Activated CD4-positive, alpha-beta T cell treated with anti-CD3 and anti-CD28 coated beads for 36 hours (primary cell): ENCODE measurements at regions not wholly inside any gene's neighbourhood (a gene's known extent, or its start where the extent isn't known, plus 50 kb on each side); places are given as distances from the start of the nearest gene placed in this dataset.

Source experiments
- ATAC-seq: fragments of 200-7000 bp; cut with Tn5 transposase; one replicate; pipeline ENCODE4 v1.10.0; 2021; ENCODE audit warnings: mild to moderate bottlenecking, moderate library complexity
- CTCF ChIA-PET: fragments of 350-600 bp; sonication (Branson Sonifier 250); formaldehyde crosslinking; loops from one replicate; lab custom pipeline; 2021; ENCODE audit warnings: antibody characterized with exemption; lab: Charles Lee
- POLR2A ChIA-PET: fragments of 350-600 bp; sonication (Branson Sonifier 250); formaldehyde crosslinking; loops from one replicate; lab custom pipeline; 2021; ENCODE audit warnings: antibody characterized with exemption, inconsistent platforms; lab: Charles Lee
- DNase-seq: peaks from one replicate; pipeline ENCODE4 v3.0.0-alpha.2; 2020
- H3K27ac Mint-ChIP-seq: one replicate; pipeline ENCODE4 v1.8.0; 2021; ENCODE audit warnings: mixed read lengths
- H3K27me3 Mint-ChIP-seq: one replicate; pipeline ENCODE4 v1.8.0; 2021; ENCODE audit warnings: mixed read lengths
- H3K36me3 Mint-ChIP-seq: one replicate; pipeline ENCODE4 v1.8.0; 2021; ENCODE audit warnings: low read depth, mixed read lengths
- H3K4me1 Mint-ChIP-seq: one replicate; pipeline ENCODE4 v1.8.0; 2021; ENCODE audit warnings: mixed read lengths
- H3K4me3 Mint-ChIP-seq: one replicate; pipeline ENCODE4 v1.8.0; 2021; ENCODE audit warnings: mild to moderate bottlenecking, moderate library complexity, mixed read lengths
- H3K9me3 Mint-ChIP-seq: one replicate; pipeline ENCODE4 v1.8.0; 2021; ENCODE audit warnings: low read depth, mixed read lengths
- intact Hi-C, 2 experiments: fragments of 100-400 bp; cut with DNase I in 1 of 2; cut with micrococcal nuclease in 1 of 2; formaldehyde crosslinking; loops; one replicate each; pipeline versions ENCODE4 v1.14.2 to v1.15.1; 2022 to 2024; cut with DNase I, micrococcal nuclease

- DNase-seq (no peak), ATAC-seq (no peak)
- Mint-ChIP-seq H3K4me3 (no peak overlapping the region), H3K27ac (no peak overlapping the region), H3K27me3 (peaks cover 15% of the 10 kb centered on the region), H3K9me3 (no peaks in the 10 kb centered on the region), H3K4me1 (peaks cover 6% of the 10 kb centered on the region), H3K36me3 (no peaks in the 10 kb centered on the region)
- CTCF ChIA-PET, result no interaction called here
- intact Hi-C loops, result no loop called here
- POLR2A ChIA-PET, result no interaction called here
Observed at GRCh38 chr15:95300958-95301357, 1029.5 kb upstream of the NR2F2 start.

- H3K9me3 Mint-ChIP-seq, result no peaks in the 10 kb centered on the region
- ATAC-seq, result no peak
- H3K4me1 Mint-ChIP-seq, result peaks cover 6% of the 10 kb centered on the region
- no peaks in the 10 kb centered on the region for H3K36me3 Mint-ChIP-seq
- POLR2A ChIA-PET, result no interaction called here
- H3K4me3 Mint-ChIP-seq, result no peak overlapping the region
- no peak overlapping the region for H3K27ac Mint-ChIP-seq
- DNase-seq, result no peak
- CTCF ChIA-PET, result no interaction called here
- H3K27me3 Mint-ChIP-seq, result peaks cover 15% of the 10 kb centered on the region
- intact Hi-C loops, result no loop called here
Observed at GRCh38 chr15:95302206-95302605, 1028.3 kb upstream of the NR2F2 start.

- Mint-ChIP-seq H3K27ac (no peak overlapping the region), H3K36me3 (no peaks in the 10 kb centered on the region), H3K9me3 (no peaks in the 10 kb centered on the region), H3K4me1 (peaks cover 6% of the 10 kb centered on the region), H3K27me3 (peaks cover 14% of the 10 kb centered on the region), H3K4me3 (no peak overlapping the region)
- DNase-seq, result no peak
- no peak for ATAC-seq
- CTCF ChIA-PET, result no interaction called here
- POLR2A ChIA-PET, result no interaction called here
- intact Hi-C loops, result no loop called here
Observed at GRCh38 chr15:95302809-95303208, 1027.7 kb upstream of the NR2F2 start.

GRCh38 chr15:95303713-95304112 is 1026.8 kb upstream of the NR2F2 start:
- intact Hi-C loops, result no loop called here
- CTCF ChIA-PET, result interaction anchor here (1.1 kb wide), 1 partner anchor 263 kb away, joined by 4 read pairs; no protein-coding TSS in a partner anchor

GRCh38 chr15:95304151-95304946 is 1026.2 kb upstream of the NR2F2 start:
- no peak for ATAC-seq
- intact Hi-C loops, result no loop called here
- no peak overlapping the region for H3K27ac Mint-ChIP-seq
- ChIA-PET CTCF (interaction anchor here (1.1 kb wide), 1 partner anchor 263 kb away, joined by 4 read pairs; no protein-coding TSS in a partner anchor), POLR2A (no interaction called here)
- peaks cover 3% of the 10 kb centered on the region for H3K4me1 Mint-ChIP-seq
- H3K9me3 Mint-ChIP-seq, result no peaks in the 10 kb centered on the region
- H3K4me3 Mint-ChIP-seq, result no peak overlapping the region
- H3K27me3 Mint-ChIP-seq, result peaks cover 12% of the 10 kb centered on the region
- H3K36me3 Mint-ChIP-seq, result no peaks in the 10 kb centered on the region
- DNase-seq, result no peak

More at GRCh38 chr15:95303713-95304112, 1026.8 kb upstream of the NR2F2 start:
- Mint-ChIP-seq H3K36me3 (no peaks in the 10 kb centered on the region), H3K27ac (no peak overlapping the region), H3K9me3 (no peaks in the 10 kb centered on the region), H3K27me3 (peaks cover 12% of the 10 kb centered on the region), H3K4me3 (no peak overlapping the region), H3K4me1 (peaks cover 4% of the 10 kb centered on the region)
- POLR2A ChIA-PET, result no interaction called here
- ATAC-seq (no peak), DNase-seq (no peak)

- ATAC-seq (no peak), DNase-seq (no peak)
- Mint-ChIP-seq H3K27ac (no peak overlapping the region), H3K4me3 (no peak overlapping the region), H3K27me3 (peaks cover 12% of the 10 kb centered on the region), H3K9me3 (no peaks in the 10 kb centered on the region), H3K36me3 (no peaks in the 10 kb centered on the region), H3K4me1 (peaks cover 3% of the 10 kb centered on the region)
- ChIA-PET POLR2A (no interaction called here), CTCF (interaction anchor here (0.7 to 1.1 kb wide), 3 partner anchors 12 to 262 kb away, joined by 3 to 4 read pairs (median 4); no protein-coding TSS in a partner anchor)
- intact Hi-C loops, result no loop called here
Observed at GRCh38 chr15:95304947-95305400, 1025.5 kb upstream of the NR2F2 start.

- ATAC-seq (no peak), DNase-seq (no peak)
- CTCF ChIA-PET, result interaction anchor here (0.6 to 1.2 kb wide), 3 partner anchors 10 to 86 kb away, joined by 3 read pairs; no protein-coding TSS in a partner anchor
- intact Hi-C loops, result no loop called here
- H3K4me1 Mint-ChIP-seq, result peaks cover 3% of the 10 kb centered on the region
- no peaks in the 10 kb centered on the region for H3K36me3 Mint-ChIP-seq
- no peaks in the 10 kb centered on the region for H3K9me3 Mint-ChIP-seq
- H3K4me3 Mint-ChIP-seq, result no peak overlapping the region
- peaks cover 7% of the 10 kb centered on the region for H3K27me3 Mint-ChIP-seq
- POLR2A ChIA-PET, result no interaction called here
- H3K27ac Mint-ChIP-seq, result no peak overlapping the region
Observed at GRCh38 chr15:95307115-95307514, 1023.4 kb upstream of the NR2F2 start.

GRCh38 chr15:95319242-95319641 is 1011.3 kb upstream of the NR2F2 start:
- ChIA-PET CTCF (interaction anchor here (1.0 kb wide), 1 partner anchor 9 kb away, joined by 3 read pairs; no protein-coding TSS in a partner anchor), POLR2A (no interaction called here)
- H3K36me3 Mint-ChIP-seq, result no peaks in the 10 kb centered on the region
- no peak overlapping the region for H3K27ac Mint-ChIP-seq
- H3K27me3 Mint-ChIP-seq, result peaks cover 11% of the 10 kb centered on the region
- ATAC-seq, result no peak
- no peak for DNase-seq
- H3K9me3 Mint-ChIP-seq, result no peaks in the 10 kb centered on the region
- intact Hi-C loops, result no loop called here
- no peaks in the 10 kb centered on the region for H3K4me1 Mint-ChIP-seq
- no peak overlapping the region for H3K4me3 Mint-ChIP-seq

GRCh38 chr15:95323796-95324195 is 1006.7 kb upstream of the NR2F2 start:
- Mint-ChIP-seq H3K9me3 (no peaks in the 10 kb centered on the region), H3K27ac (no peak overlapping the region), H3K27me3 (peaks cover 33% of the 10 kb centered on the region), H3K4me1 (no peaks in the 10 kb centered on the region), H3K36me3 (no peaks in the 10 kb centered on the region), H3K4me3 (no peak overlapping the region)
- ChIA-PET POLR2A (no interaction called here), CTCF (no interaction called here)
- ATAC-seq, result no peak
- no peak for DNase-seq
- intact Hi-C loops, result no loop called here

GRCh38 chr15:95324656-95325055 is 1005.8 kb upstream of the NR2F2 start:
- intact Hi-C loops, result no loop called here
- Mint-ChIP-seq H3K4me1 (no peaks in the 10 kb centered on the region), H3K4me3 (no peak overlapping the region), H3K27ac (no peak overlapping the region), H3K9me3 (no peaks in the 10 kb centered on the region), H3K36me3 (no peaks in the 10 kb centered on the region), H3K27me3 (peaks cover 36% of the 10 kb centered on the region)
- ATAC-seq, result no peak
- CTCF ChIA-PET, result interaction anchor here (0.8 kb wide), 1 partner anchor 35 kb away, joined by 3 read pairs; no protein-coding TSS in a partner anchor
- no peak for DNase-seq
- POLR2A ChIA-PET, result no interaction called here

GRCh38 chr15:95325763-95326404 is 1004.6 kb upstream of the NR2F2 start:
- ChIA-PET POLR2A (no interaction called here), CTCF (no interaction called here)
- Mint-ChIP-seq H3K4me1 (no peaks in the 10 kb centered on the region), H3K9me3 (no peaks in the 10 kb centered on the region), H3K4me3 (no peak overlapping the region), H3K27ac (no peak overlapping the region), H3K36me3 (no peaks in the 10 kb centered on the region), H3K27me3 (peaks cover 34% of the 10 kb centered on the region)
- no peak for ATAC-seq
- intact Hi-C loops, result no loop called here
- DNase-seq, result no peak
